Uterus (tissue), 2 donors: ENCODE measurements at regions not wholly inside any gene's neighbourhood (a gene's known extent, or its start where the extent isn't known, plus 50 kb on each side); places are given as distances from the start of the nearest gene placed in this dataset.

Experiments
- CTCF ChIP-seq, 4 experiments: fragments of 200-600 bp in 2 of 4; fragments of 450-650 bp in 2 of 4; sonication (generic) in 2 of 4; IDR thresholded peaks; one replicate each; pipeline ENCODE4 v1.5.1; 2016 to 2019; ENCODE audit warnings: antibody characterized with exemption in 4 of 4, mild to moderate bottlenecking in 2 of 4, moderate library complexity in 1 of 4
- POLR2A ChIP-seq, 2 donors: fragments of 450-650 bp; IDR thresholded peaks; one replicate each; pipeline ENCODE4 v1.6.1; 2016; ENCODE audit warnings: antibody characterized with exemption in 2 of 2, mild to moderate bottlenecking in 1 of 2, moderate library complexity in 1 of 2

GRCh38 chr1:168903237-168903830 is 174.3 kb upstream of the DPT start:
- TF ChIP-seq CTCF (IDR thresholded peaks at IDR 0.05): no peak
- TF ChIP-seq POLR2A (IDR thresholded peaks at IDR 0.05): no peak
